GM12875 (cell line): ENCODE measurements at regions not wholly inside any gene's neighbourhood (a gene's known extent, or its start where the extent isn't known, plus 50 kb on each side); places are given as distances from the start of the nearest gene placed in this dataset.

Experiments
- H3K4me3 ChIP-seq: one replicate; pipeline ENCODE4 v1.5.1; 2011; ENCODE audit warnings: low read depth, low read length, control low read depth
- TF ChIP-seq, protein P1 (sequence below): IDR thresholded peaks from 2 replicates; pipeline ENCODE4 v1.5.1; 2011; ENCODE audit warnings: low read depth, mild to moderate bottlenecking, control low read depth, inconsistent platforms, low read length, moderate library complexity, borderline replicate concordance; ENCODE audit not compliant: insufficient read depth

DNA sequence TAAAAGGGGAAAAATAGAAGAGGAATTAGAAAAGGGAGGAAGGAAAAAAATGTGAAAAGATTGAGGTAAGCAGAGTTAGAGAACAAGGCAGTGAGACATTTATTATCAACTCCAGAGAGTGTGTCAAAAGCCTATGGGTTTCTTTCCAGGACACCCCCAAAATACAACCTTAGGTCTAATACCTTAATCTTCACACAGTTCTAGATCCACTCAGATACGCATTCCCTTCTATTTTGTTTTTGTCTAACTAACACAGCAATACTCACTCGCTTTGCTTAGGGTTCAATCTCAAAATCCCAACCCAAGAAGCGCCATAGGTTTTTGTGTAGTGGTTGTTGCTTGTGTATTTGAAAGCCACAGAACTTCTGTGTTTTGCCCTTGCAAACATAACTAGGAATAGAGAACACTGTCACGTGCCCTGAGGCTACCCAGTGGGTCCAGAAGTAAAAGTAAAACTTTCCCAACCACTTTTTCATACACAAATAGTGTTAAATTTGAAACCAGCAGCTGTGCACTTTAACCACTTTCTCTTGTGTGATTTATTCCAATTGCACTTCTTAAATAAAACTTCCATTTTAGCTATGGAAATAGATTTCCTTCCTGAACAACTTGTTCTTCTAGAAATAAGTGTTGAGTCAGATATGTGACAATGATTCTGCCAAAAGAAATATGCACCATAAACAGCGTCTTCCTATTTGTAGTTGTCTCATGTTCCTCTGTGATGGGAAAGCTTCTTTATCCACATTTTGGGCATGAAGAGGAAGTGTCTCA lies 414.7 kb upstream of the GHITM start:
- TF ChIP-seq, protein P1, sequence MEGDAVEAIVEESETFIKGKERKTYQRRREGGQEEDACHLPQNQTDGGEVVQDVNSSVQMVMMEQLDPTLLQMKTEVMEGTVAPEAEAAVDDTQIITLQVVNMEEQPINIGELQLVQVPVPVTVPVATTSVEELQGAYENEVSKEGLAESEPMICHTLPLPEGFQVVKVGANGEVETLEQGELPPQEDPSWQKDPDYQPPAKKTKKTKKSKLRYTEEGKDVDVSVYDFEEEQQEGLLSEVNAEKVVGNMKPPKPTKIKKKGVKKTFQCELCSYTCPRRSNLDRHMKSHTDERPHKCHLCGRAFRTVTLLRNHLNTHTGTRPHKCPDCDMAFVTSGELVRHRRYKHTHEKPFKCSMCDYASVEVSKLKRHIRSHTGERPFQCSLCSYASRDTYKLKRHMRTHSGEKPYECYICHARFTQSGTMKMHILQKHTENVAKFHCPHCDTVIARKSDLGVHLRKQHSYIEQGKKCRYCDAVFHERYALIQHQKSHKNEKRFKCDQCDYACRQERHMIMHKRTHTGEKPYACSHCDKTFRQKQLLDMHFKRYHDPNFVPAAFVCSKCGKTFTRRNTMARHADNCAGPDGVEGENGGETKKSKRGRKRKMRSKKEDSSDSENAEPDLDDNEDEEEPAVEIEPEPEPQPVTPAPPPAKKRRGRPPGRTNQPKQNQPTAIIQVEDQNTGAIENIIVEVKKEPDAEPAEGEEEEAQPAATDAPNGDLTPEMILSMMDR = no peak
- H3K4me3 ChIP-seq = no peak overlapping the region

DNA sequence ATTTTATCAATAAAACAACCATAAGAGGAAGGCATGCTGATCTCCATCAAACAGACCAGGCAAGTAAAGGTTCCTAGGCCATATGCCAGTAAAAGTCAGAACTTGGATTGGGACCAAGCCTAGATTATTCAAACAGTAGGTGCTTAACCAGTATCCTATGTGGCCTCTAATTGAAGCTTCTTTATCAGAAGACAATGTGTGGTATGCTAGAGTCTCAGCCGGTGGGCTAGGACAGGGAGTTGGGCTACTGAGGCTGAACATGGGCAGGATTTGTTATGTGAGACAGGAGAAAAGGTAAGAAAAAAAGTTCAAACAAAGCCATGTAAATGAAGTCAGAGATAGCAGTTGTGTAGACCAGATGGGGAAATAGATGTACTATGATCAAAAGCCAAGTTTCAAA lies 413.7 kb upstream of the GHITM start:
- TF ChIP-seq, protein P1 = no peak

GRCh38 chr10:83734278-83734677 lies 405.0 kb upstream of the GHITM start:
- TF ChIP-seq, protein P1 = no peak
- no peak overlapping the region for H3K4me3 ChIP-seq

More for the DNA sequence above, 413.7 kb upstream of the GHITM start:
- no peak overlapping the region for H3K4me3 ChIP-seq

- no peak overlapping the region for H3K4me3 ChIP-seq
- TF ChIP-seq, protein P1 = no peak
Observed at GRCh38 chr10:83736008-83736407, 403.3 kb upstream of the GHITM start.

GRCh38 chr10:83750604-83751003 lies 388.7 kb upstream of the GHITM start:
- TF ChIP-seq, protein P1 = no peak
- no peak overlapping the region for H3K4me3 ChIP-seq

DNA sequence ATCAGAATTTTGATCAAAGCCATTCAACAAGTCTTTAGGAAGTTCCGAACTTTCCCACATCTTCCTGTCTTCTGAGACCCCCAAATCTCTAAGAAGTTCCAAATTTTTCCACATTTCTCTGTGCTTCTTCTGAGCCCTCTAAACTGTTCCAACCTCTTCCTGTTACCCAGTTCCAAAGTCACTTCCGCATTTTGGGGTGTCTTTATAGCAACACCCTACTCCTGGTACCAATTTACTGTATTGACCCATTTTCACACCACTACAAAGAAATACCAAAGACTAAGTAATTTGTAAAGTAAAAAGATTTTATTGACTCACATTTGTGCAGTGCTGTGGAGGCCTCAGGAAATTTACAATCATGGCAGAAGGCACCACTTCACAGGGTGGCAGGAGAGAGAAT lies 385.8 kb upstream of the GHITM start:
- H3K4me3 ChIP-seq = no peak overlapping the region
- TF ChIP-seq, protein P1 = no peak

DNA sequence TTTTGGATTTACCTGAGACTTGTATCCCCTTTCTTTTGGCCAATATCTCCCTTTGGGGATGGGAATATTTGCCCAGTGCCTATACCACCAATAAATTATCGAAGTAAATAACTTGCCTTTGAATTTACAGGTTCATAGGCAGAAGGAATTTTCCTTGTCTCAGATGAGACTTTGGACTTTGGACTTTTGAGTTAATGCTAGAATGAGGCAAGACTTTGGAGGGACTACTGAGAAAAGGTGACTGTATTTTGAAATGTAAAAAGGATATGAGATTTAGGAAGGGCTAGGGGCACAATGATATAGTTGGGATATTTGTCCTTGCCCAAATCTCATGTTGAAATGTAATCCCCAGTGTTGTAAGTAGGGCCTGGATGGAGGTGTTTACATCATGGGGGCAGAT lies 384.5 kb upstream of the GHITM start:
- TF ChIP-seq, protein P1 = no peak
- H3K4me3 ChIP-seq = no peak overlapping the region
